Breast epithelium (tissue), 4 donors: ENCODE measurements at regions not wholly inside any gene's neighbourhood (a gene's known extent, or its start where the extent isn't known, plus 50 kb on each side); places are given as distances from the start of the nearest gene placed in this dataset.

Source experiments
- DNase-seq, 2 donors: peaks; one replicate each; pipeline ENCODE4 v3.0.0-alpha.2; 2019; ENCODE audit warnings: low spot score in 2 of 2
- H3K27ac ChIP-seq, 2 donors: fragments of 200-600 bp; sonication (generic) in 1 of 2; one replicate each; pipeline ENCODE4 v1.5.1; 2016 to 2019; ENCODE audit warnings: mild to moderate bottlenecking in 1 of 2
- H3K27me3 ChIP-seq, 2 donors: fragments of 200-600 bp; sonication (generic) in 1 of 2; one replicate each; pipeline versions ENCODE4 v1.5.1 to v1.6.0; 2017 to 2019; ENCODE audit warnings: control low read depth in 1 of 2, mild to moderate bottlenecking in 1 of 2
- H3K36me3 ChIP-seq: fragments of 200-600 bp; one replicate; pipeline ENCODE4 v1.5.1; 2019
- H3K4me1 ChIP-seq, 2 donors: fragments of 200-600 bp; sonication (generic); one replicate each; pipeline ENCODE4 v1.5.1; 2016 to 2019; ENCODE audit warnings: control low read depth in 1 of 2
- H3K4me3 ChIP-seq, 3 donors: fragments of 200-600 bp; sonication (generic); 1 replicate in 2 of 3; 2 replicates in 1 of 3; pipeline ENCODE4 v1.5.1; 2016 to 2019; ENCODE audit warnings: mild to moderate bottlenecking in 3 of 3, moderate library complexity in 2 of 3
- H3K9me3 ChIP-seq, 2 donors: fragments of 200-600 bp; sonication (generic) in 1 of 2; one replicate each; pipeline ENCODE4 v1.5.1; 2016 to 2019; ENCODE audit warnings: control low read depth in 1 of 2
- POLR2A ChIP-seq: fragments of 450-650 bp; IDR thresholded peaks from one replicate; pipeline ENCODE4 v1.6.1; 2016; ENCODE audit warnings: antibody characterized with exemption, mild to moderate bottlenecking, moderate library complexity
- POLR2AphosphoS5 ChIP-seq, 3 donors: sonication (generic); formaldehyde crosslinking; IDR thresholded peaks; one replicate each; pipeline ENCODE4 v1.6.1; 2017; ENCODE audit warnings: antibody characterized with exemption in 3 of 3
- intact Hi-C: fragments of 100-400 bp; cut with DNase I; formaldehyde crosslinking; loops from one replicate; pipeline ENCODE4 v1.15.1; 2023; ENCODE audit warnings: low total_unique reads
- TF ChIP-seq, protein P1 (sequence below), 3 donors: fragments of 450-650 bp; IDR thresholded peaks; one replicate each; pipeline ENCODE4 v1.5.1; 2016 to 2017; ENCODE audit warnings: antibody characterized with exemption in 3 of 3, mild to moderate bottlenecking in 3 of 3, moderate library complexity in 3 of 3

DNA sequence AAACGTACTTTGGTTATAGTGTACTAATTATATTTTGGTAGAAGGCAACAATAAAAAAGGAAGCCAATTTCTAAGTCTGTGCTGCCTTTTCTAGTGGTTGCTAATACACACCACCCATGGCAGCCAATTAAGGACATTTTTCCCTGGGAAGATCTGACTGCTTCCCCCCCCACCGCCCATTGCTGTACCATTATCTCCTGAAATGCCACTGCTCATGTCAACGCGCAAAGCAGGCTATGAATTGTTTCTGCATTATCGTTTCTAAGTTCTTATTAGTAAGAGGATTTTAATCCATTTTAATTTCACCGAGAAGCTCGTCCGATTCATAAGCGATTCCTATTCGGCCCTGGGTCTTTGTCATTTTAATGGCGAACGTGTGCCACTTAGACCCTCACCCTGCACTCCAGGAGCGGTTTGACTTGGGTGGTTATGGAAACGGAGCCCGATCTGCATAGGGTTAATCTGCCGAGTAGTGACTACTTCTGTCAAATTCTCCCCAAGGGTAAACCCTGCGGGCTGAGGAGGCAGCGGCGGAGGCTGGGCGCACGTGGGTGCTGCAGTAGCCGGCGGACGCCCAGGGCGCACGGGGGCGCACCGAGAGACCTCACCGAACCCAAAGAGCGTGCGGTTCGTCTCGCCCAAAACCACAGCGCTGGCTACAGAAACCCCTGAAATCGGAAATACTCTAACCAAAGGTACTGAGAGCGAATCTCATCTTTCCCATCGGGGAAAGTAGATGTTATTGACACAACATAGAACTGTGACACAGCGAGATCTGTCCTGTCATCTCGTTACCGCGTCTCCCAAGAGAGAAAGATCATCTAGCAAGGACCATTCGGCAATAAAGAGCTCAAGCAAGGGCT lies 55.8 kb upstream of the SHC3 start:
- Histone ChIP-seq H3K27me3 (peaks cover 0 to 4% of the 10 kb centered on the region in 2 donors), H3K4me3 (peak overlapping the region in 2 of 3 donors; percentile 2 to 39), H3K9me3 (peaks cover 0 to 11% of the 10 kb centered on the region in 2 donors), H3K36me3 (no peaks in the 10 kb centered on the region), H3K27ac (no peak overlapping the region), H3K4me1 (no peaks in the 10 kb centered on the region)
- TF ChIP-seq, protein P1, sequence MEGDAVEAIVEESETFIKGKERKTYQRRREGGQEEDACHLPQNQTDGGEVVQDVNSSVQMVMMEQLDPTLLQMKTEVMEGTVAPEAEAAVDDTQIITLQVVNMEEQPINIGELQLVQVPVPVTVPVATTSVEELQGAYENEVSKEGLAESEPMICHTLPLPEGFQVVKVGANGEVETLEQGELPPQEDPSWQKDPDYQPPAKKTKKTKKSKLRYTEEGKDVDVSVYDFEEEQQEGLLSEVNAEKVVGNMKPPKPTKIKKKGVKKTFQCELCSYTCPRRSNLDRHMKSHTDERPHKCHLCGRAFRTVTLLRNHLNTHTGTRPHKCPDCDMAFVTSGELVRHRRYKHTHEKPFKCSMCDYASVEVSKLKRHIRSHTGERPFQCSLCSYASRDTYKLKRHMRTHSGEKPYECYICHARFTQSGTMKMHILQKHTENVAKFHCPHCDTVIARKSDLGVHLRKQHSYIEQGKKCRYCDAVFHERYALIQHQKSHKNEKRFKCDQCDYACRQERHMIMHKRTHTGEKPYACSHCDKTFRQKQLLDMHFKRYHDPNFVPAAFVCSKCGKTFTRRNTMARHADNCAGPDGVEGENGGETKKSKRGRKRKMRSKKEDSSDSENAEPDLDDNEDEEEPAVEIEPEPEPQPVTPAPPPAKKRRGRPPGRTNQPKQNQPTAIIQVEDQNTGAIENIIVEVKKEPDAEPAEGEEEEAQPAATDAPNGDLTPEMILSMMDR (IDR thresholded peaks at IDR 0.05), result no peak
- TF ChIP-seq POLR2AphosphoS5 (IDR thresholded peaks at IDR 0.05) (no peak), POLR2A (no peak)
- DNase-seq, result no peak
- intact Hi-C loops, result no loop called here

DNA sequence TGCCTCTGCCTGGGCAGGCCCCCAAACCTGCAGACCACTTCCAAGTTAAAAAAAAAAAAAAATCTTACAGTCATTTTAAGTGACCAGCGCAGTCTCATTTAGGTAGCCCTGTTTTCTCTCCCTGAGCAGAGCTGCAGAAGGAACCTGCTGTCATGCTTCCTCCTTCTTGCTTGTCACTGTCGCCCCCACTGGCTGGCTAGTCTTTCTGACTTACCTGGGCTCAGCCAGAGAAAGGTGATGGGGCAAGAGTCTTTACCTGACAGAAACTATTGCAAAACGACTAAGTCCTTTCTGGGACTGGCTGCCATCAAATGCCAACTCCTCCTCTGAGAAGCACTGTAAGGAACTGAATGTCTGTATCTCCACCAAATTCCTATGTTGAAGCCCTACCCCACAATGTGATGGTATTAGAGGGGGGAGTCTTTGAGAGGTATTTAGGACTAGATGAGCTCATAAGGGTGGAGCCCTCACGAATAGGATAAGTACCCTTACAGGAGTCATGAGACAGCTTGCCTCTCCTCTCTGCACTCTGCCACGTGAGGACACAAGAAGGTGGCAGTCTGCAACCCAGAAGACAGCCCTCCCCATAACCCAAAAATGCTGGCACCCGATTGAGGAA lies 58.4 kb upstream of the SHC3 start:
- Histone ChIP-seq H3K4me3 (no peak overlapping the region), H3K27me3 (peaks cover 0 to 4% of the 10 kb centered on the region in 2 donors), H3K9me3 (no peaks in the 10 kb centered on the region), H3K4me1 (no peaks in the 10 kb centered on the region), H3K36me3 (no peaks in the 10 kb centered on the region), H3K27ac (no peak overlapping the region)
- no peak for DNase-seq
- intact Hi-C loops, result no loop called here
- TF ChIP-seq, protein P1 (IDR thresholded peaks at IDR 0.05), result no peak
- TF ChIP-seq POLR2A (no peak), POLR2AphosphoS5 (IDR thresholded peaks at IDR 0.05) (no peak)

DNA sequence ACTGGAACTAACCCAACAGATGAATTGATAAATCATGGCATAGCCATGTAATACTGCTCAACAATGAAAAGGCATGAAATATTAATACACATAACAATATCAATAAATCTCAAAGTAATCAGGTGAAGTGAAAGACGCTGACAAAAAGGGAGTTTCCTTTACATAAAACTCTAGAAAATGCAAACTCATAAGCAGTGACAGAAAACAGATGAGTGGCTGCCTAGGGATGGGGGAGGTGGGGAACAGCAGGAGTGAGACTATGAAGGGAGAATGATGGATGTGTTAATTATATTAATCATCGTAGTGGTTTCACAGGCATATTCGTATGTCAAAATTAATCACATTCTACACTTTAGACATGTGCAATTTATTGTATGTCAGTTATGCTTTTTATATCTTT lies 59.8 kb upstream of the SHC3 start:
- intact Hi-C loops, result no loop called here
- Histone ChIP-seq H3K36me3 (no peaks in the 10 kb centered on the region), H3K9me3 (no peaks in the 10 kb centered on the region)

DNA sequence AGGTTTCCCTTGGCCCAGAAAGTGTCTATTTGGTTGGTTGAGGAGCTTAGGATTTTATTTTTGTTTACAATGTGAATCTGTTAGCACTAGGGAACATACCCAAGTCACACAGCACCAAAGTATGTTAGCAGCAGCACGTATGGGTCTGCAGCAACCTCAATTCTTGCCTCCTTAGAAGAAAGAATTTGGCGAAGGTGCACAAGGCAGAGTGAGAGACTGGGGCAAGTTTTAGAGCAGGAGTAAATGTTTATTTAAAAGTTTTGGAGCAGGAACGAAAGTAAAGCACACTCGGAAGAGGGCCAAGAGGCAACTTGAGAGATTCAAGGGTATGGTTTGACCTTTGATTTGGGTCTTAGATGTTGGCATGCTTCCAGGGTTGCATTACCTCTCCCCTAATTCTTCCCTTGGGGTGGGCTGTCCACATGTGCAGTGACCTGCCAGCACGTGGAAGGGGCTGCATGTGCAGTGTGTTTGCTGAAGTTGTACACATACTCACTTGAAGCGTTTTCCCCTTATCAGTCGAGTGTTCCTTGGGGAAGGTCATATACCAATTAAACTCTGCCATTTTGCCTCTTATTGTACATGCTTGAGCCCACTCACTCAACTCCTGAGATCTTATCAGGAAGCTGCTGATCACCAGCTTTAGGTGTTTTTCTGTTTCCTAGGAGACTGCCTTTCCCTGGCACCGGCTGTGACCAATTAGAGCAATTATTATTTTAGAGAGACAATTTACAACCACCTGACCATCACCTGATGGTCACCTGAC lies 64.9 kb upstream of the SHC3 start:
- Histone ChIP-seq H3K27ac (no peak overlapping the region), H3K36me3 (no peaks in the 10 kb centered on the region), H3K4me1 (no peaks in the 10 kb centered on the region), H3K9me3 (no peaks in the 10 kb centered on the region), H3K27me3 (no peaks in the 10 kb centered on the region), H3K4me3 (no peak overlapping the region)
- no peak for TF ChIP-seq POLR2AphosphoS5 (IDR thresholded peaks at IDR 0.05)
- TF ChIP-seq, protein P1 (IDR thresholded peaks at IDR 0.05), result no peak
- no peak for TF ChIP-seq POLR2A
- no peak for DNase-seq
- intact Hi-C loops, result no loop called here

More for the DNA sequence above, 59.8 kb upstream of the SHC3 start:
- peaks cover 0 to 4% of the 10 kb centered on the region in 2 donors for H3K27me3 ChIP-seq
- no peaks in the 10 kb centered on the region for H3K4me1 ChIP-seq
- TF ChIP-seq, protein P1 (IDR thresholded peaks at IDR 0.05), result no peak
- no peak for TF ChIP-seq POLR2AphosphoS5 (IDR thresholded peaks at IDR 0.05)
- no peak for TF ChIP-seq POLR2A
- H3K27ac ChIP-seq, result no peak overlapping the region
- DNase-seq, result no peak
- H3K4me3 ChIP-seq, result no peak overlapping the region
